Caco-2 (cell line): ENCODE measurements at regions not wholly inside any gene's neighbourhood (a gene's known extent, or its start where the extent isn't known, plus 50 kb on each side); places are given as distances from the start of the nearest gene placed in this dataset.

Experiments used
- BruUV-seq: library from RNA; stranded (reverse); fragments of 400-500 nt; replicated peaks from 2 replicates; lab custom pipeline; 2021; lab: Mats Ljungman, UMichigan
- CTCF ChIA-PET: fragments of 300-600 bp; sonication (Branson Sonifier 250); formaldehyde crosslinking; loops from one replicate; lab custom pipeline; 2022; ENCODE audit warnings: antibody characterized with exemption; lab: Charles Lee
- POLR2A ChIA-PET: fragments of 300-600 bp; sonication (Branson Sonifier 250); formaldehyde crosslinking; loops from one replicate; lab custom pipeline; 2022; ENCODE audit warnings: antibody characterized with exemption; lab: Charles Lee
- DNase-seq, 2 experiments: peaks; one replicate each; pipeline versions ENCODE4 v3.0.0 to v3.0.0-alpha.2; 2020 to 2022
- H3K27me3 ChIP-seq: replicated peaks from 2 replicates; pipeline ENCODE4 v1.6.0; 2011; ENCODE audit warnings: low read length; ENCODE audit not compliant: control insufficient read depth, insufficient read depth
- H3K36me3 ChIP-seq: 2 replicates; pipeline ENCODE4 v1.5.1; 2011; ENCODE audit warnings: low read length; ENCODE audit not compliant: control insufficient read depth, insufficient read depth
- H3K4me1 ChIP-seq: fragments of 250-450 bp; sonication (Bioruptor Pico); 2 replicates; pipeline ENCODE4 v1.5.1; 2020; ENCODE audit warnings: mild to moderate bottlenecking
- H3K4me3 ChIP-seq: 2 replicates; pipeline ENCODE4 v1.5.1; 2011; ENCODE audit warnings: low read depth, mild to moderate bottlenecking, control low read depth, low read length
- H3K9me3 ChIP-seq: fragments of 250-450 bp; sonication (Bioruptor Pico); 2 replicates; pipeline ENCODE4 v1.5.1; 2020; ENCODE audit warnings: mild to moderate bottlenecking, moderate library complexity
- H3K27ac Mint-ChIP-seq: one replicate; pipeline ENCODE4 v1.8.0; 2022; ENCODE audit warnings: mixed read lengths; ENCODE audit not compliant: unreplicated experiment
- H3K27me3 Mint-ChIP-seq: one replicate; pipeline ENCODE4 v1.8.0; 2022; ENCODE audit warnings: mixed read lengths; ENCODE audit not compliant: insufficient read depth, unreplicated experiment
- H3K36me3 Mint-ChIP-seq: one replicate; pipeline ENCODE4 v1.8.0; 2022; ENCODE audit warnings: mild to moderate bottlenecking, mixed read lengths; ENCODE audit not compliant: insufficient read depth, unreplicated experiment
- H3K4me1 Mint-ChIP-seq: one replicate; pipeline ENCODE4 v1.8.0; 2022; ENCODE audit warnings: low read depth, mixed read lengths; ENCODE audit not compliant: unreplicated experiment
- H3K4me3 Mint-ChIP-seq: one replicate; pipeline ENCODE4 v1.8.0; 2022; ENCODE audit warnings: mild to moderate bottlenecking, moderate library complexity, mixed read lengths; ENCODE audit not compliant: unreplicated experiment
- H3K9me3 Mint-ChIP-seq: one replicate; pipeline ENCODE4 v1.8.0; 2022; ENCODE audit warnings: mixed read lengths; ENCODE audit not compliant: unreplicated experiment
- CTCF ChIP-seq, 2 experiments: fragments of 200-600 bp in 1 of 2; IDR thresholded peaks; 1 replicate in 1 of 2; 2 replicates in 1 of 2; pipeline versions ENCODE4 v1.5.1 to v1.8.0; 2011 to 2022; ENCODE audit warnings: antibody characterized with exemption in 1 of 2, control low read depth in 1 of 2, inconsistent platforms in 1 of 2, low read depth in 1 of 2, low read length in 1 of 2, mild to moderate bottlenecking in 1 of 2, moderate library complexity in 1 of 2; ENCODE audit not compliant: insufficient read depth in 1 of 2, severe bottlenecking in 1 of 2, unreplicated experiment in 1 of 2
- intact Hi-C: fragments of 100-400 bp; cut with micrococcal nuclease; formaldehyde crosslinking; loops from one replicate; pipeline ENCODE4 v1.10.0; 2022; ENCODE audit not compliant: unreplicated experiment

DNA sequence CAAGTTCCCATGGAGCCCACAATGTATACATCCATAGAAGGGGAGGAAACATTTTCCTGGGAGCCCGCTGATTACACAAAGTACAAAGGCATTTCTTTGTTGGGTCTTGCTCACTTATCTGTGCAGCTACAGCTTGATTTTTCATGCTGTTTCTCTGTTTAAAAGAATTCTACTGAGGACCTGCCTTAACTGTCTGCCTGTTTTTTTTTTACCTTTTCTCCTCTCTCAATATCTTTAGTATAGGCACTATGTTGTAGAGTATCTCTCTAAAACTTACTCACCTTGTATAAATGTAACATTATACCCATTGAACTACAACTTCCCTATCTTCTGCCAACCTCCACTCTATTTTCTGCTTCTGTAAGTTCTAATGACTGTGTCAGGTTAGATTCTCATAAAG lies 494.6 kb upstream of the EPHA5 start:
- Histone ChIP-seq H3K36me3 (no peaks in the 10 kb centered on the region), H3K9me3 (no peaks in the 10 kb centered on the region), H3K4me1 (no peaks in the 10 kb centered on the region), H3K27me3 (no peaks in the 10 kb centered on the region), H3K4me3 (no peak overlapping the region)
- TF ChIP-seq CTCF (IDR thresholded peaks at IDR 0.05; ENCODE audit: insufficient read depth in 1 of 2, low read depth in 1 of 2, low read length in 1 of 2, severe bottlenecking in 1 of 2, unreplicated experiment in 1 of 2) = no peak
- Mint-ChIP-seq H3K27me3 (no peaks in the 10 kb centered on the region), H3K36me3 (no peaks in the 10 kb centered on the region), H3K27ac (no peak overlapping the region), H3K9me3 (peaks cover 12% of the 10 kb centered on the region), H3K4me1 (no peaks in the 10 kb centered on the region), H3K4me3 (no peak overlapping the region)
- POLR2A ChIA-PET = no interaction called here
- BruUV-seq = no TSS peak
- CTCF ChIA-PET = no interaction called here
- DNase-seq = no peak
- intact Hi-C loops = loop anchor here (10.0 kb wide), 1 partner anchor 580 kb away; no protein-coding TSS in a partner anchor

GRCh38 chr4:66160606-66161005 lies 490.3 kb upstream of the EPHA5 start:
- Mint-ChIP-seq H3K27me3 (peaks cover 3% of the 10 kb centered on the region), H3K9me3 (peaks cover 12% of the 10 kb centered on the region), H3K4me3 (no peak overlapping the region), H3K4me1 (no peaks in the 10 kb centered on the region), H3K27ac (no peak overlapping the region), H3K36me3 (no peaks in the 10 kb centered on the region)
- no peaks in the 10 kb centered on the region for H3K27me3 ChIP-seq
- H3K9me3 ChIP-seq = no peaks in the 10 kb centered on the region
- no peaks in the 10 kb centered on the region for H3K4me1 ChIP-seq
- intact Hi-C loops = loop anchor here (10.0 kb wide), 1 partner anchor 576 kb away; no protein-coding TSS in a partner anchor
- ChIA-PET CTCF (no interaction called here), POLR2A (no interaction called here)
- no peak for DNase-seq
- no peaks in the 10 kb centered on the region for H3K36me3 ChIP-seq
- BruUV-seq = no TSS peak
- H3K4me3 ChIP-seq = no peak overlapping the region
- no peak for TF ChIP-seq CTCF (IDR thresholded peaks at IDR 0.05; ENCODE audit: insufficient read depth in 1 of 2, low read depth in 1 of 2, low read length in 1 of 2, severe bottlenecking in 1 of 2, unreplicated experiment in 1 of 2)

DNA sequence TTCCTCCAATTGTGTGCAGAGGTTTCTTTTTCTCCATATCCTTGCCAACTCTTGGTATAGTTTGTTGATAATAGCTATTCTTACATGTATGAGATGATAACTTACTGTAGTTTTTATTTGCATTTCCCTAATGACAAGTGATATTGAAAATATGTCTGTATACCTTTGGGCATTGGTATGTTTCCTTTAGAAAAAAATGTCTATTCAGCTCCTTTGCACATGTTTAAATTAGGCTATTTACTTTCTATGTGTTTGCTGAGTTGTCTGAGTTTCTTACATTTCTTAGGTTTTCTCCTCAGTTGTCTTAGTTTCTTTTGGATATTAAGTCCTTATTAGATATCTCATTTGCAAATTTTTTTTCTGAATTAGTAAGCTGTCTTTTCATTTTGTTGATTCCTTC lies 487.3 kb upstream of the EPHA5 start:
- intact Hi-C loops = no loop called here
- ChIA-PET POLR2A (no interaction called here), CTCF (no interaction called here)
- Mint-ChIP-seq H3K27me3 (peaks cover 6% of the 10 kb centered on the region), H3K4me3 (no peak overlapping the region), H3K36me3 (no peaks in the 10 kb centered on the region), H3K9me3 (no peaks in the 10 kb centered on the region), H3K27ac (no peak overlapping the region), H3K4me1 (no peaks in the 10 kb centered on the region)
- H3K4me3 ChIP-seq = no peak overlapping the region
- no peak for TF ChIP-seq CTCF (IDR thresholded peaks at IDR 0.05; ENCODE audit: insufficient read depth in 1 of 2, low read depth in 1 of 2, low read length in 1 of 2, severe bottlenecking in 1 of 2, unreplicated experiment in 1 of 2)
- BruUV-seq = no TSS peak
- no peak for DNase-seq
- H3K36me3 ChIP-seq = no peaks in the 10 kb centered on the region
- no peaks in the 10 kb centered on the region for H3K4me1 ChIP-seq
- H3K9me3 ChIP-seq = no peaks in the 10 kb centered on the region
- H3K27me3 ChIP-seq = no peaks in the 10 kb centered on the region
